Fibroblast of lung (primary cell): ENCODE measurements at regions not wholly inside any gene's neighbourhood (a gene's known extent, or its start where the extent isn't known, plus 50 kb on each side); places are given as distances from the start of the nearest gene placed in this dataset.

Experiments
- CTCF ChIP-seq, 2 donors: IDR thresholded peaks in 1 of 2; conservative IDR thresholded peaks in 1 of 2; 1 replicate in 1 of 2; 2 replicates in 1 of 2; pipeline ENCODE4 v1.5.1; 2011 to 2012; ENCODE audit warnings: low read length in 2 of 2, control low read depth in 1 of 2, inconsistent platforms in 1 of 2, low read depth in 1 of 2, mild to moderate bottlenecking in 1 of 2
- EZH2 ChIP-seq: IDR thresholded peaks from 2 replicates; pipeline ENCODE4 v1.5.1; 2012; ENCODE audit warnings: low read length, control low read depth, mild to moderate bottlenecking; ENCODE audit errors: missing control alignments

GRCh38 chr6:141167945-141168344 lies 964.8 kb upstream of the GJE1 start:
- TF ChIP-seq CTCF (conservative IDR thresholded peaks at IDR 0.05 in 1 of 2, IDR thresholded peaks at IDR 0.05 in 1 of 2; ENCODE audit: low read depth in 1 of 2, low read length in 2 of 2) (no peak), EZH2 (no peak)
